SK-N-SH (cell line): ENCODE measurements at regions not wholly inside any gene's neighbourhood (a gene's known extent, or its start where the extent isn't known, plus 50 kb on each side); places are given as distances from the start of the nearest gene placed in this dataset.

Experiments
- CTCF ChIA-PET: fragments of 300-600, 350-600 bp; formaldehyde crosslinking; extraction: SDS; loops from one replicate; lab custom pipeline; 2021; lab: Yijun Ruan, JAX
- POLR2A ChIA-PET: fragments of 350-600 bp; sonication (Branson Sonifier 250); formaldehyde crosslinking; extraction: SDS; loops from one replicate; lab custom pipeline; 2020; ENCODE audit warnings: antibody characterized with exemption, inconsistent platforms; lab: Yijun Ruan, JAX
- DNase-seq: peaks from one replicate; pipeline ENCODE4 v3.0.0; 2012
- H2AFZ ChIP-seq: fragments of 200-600 bp; sonication (generic); 2 replicates; pipeline ENCODE4 v1.8.1; 2016; ENCODE audit warnings: antibody characterized with exemption, mild to moderate bottlenecking, low read depth
- H3F3A ChIP-seq: fragments of 200-600 bp; sonication (generic); replicated peaks from 2 replicates; pipeline ENCODE3; 2016; ENCODE audit warnings: antibody characterized with exemption, mild to moderate bottlenecking; ENCODE audit not compliant: insufficient read depth
- H3K27ac ChIP-seq, 2 experiments: fragments of 200-500 bp in 1 of 2; fragments of 200-600 bp in 1 of 2; sonication (Bioruptor generic) in 1 of 2; sonication (generic), shearing (Covaris generic) in 1 of 2; 2 replicates each; pipeline versions ENCODE4 v1.5.1 to v1.6.1; 2014 to 2016; ENCODE audit warnings: low read depth in 2 of 2, inconsistent platforms in 1 of 2, low read length in 1 of 2, mild to moderate bottlenecking in 1 of 2, mixed read lengths in 1 of 2
- H3K27me3 ChIP-seq: fragments of 200-600 bp; sonication (generic), shearing (Covaris generic); 2 replicates; pipeline ENCODE4 v1.6.1; 2016; ENCODE audit warnings: mixed run types; ENCODE audit not compliant: insufficient read depth
- H3K36me3 ChIP-seq, 2 experiments: fragments of 200-500 bp in 1 of 2; fragments of 200-600 bp in 1 of 2; sonication (Bioruptor generic) in 1 of 2; sonication (generic) in 1 of 2; replicated peaks in 1 of 2; 2 replicates each; pipeline versions ENCODE3 to v1.5.1; 2014 to 2016; ENCODE audit warnings: low read length in 1 of 2, mild to moderate bottlenecking in 1 of 2; ENCODE audit not compliant: insufficient read depth in 2 of 2, control insufficient read depth in 1 of 2
- H3K4me1 ChIP-seq, 2 experiments: fragments of 200-500 bp in 1 of 2; fragments of 200-600 bp in 1 of 2; sonication (Bioruptor generic) in 1 of 2; sonication (generic), shearing (Covaris generic) in 1 of 2; 2 replicates each; pipeline versions ENCODE4 v1.5.1 to v1.6.1; 2014 to 2016; ENCODE audit warnings: low read depth in 1 of 2, low read length in 1 of 2, mixed run types in 1 of 2; ENCODE audit not compliant: insufficient read depth in 2 of 2, control insufficient read depth in 1 of 2
- H3K4me2 ChIP-seq: fragments of 200-600 bp; sonication (generic), shearing (Covaris generic); 2 replicates; pipeline ENCODE4 v1.6.1; 2017; ENCODE audit warnings: mixed run types
- H3K4me3 ChIP-seq, 2 experiments: fragments of 200-500 bp in 1 of 2; fragments of 200-600 bp in 1 of 2; sonication (Bioruptor generic) in 1 of 2; sonication (generic), shearing (Covaris generic) in 1 of 2; 2 replicates each; pipeline versions ENCODE4 v1.5.1 to v1.8.1; 2014 to 2016; ENCODE audit warnings: low read depth in 2 of 2, inconsistent platforms in 1 of 2, low read length in 1 of 2, mild to moderate bottlenecking in 1 of 2, mixed read lengths in 1 of 2, moderate library complexity in 1 of 2
- H3K79me2 ChIP-seq: fragments of 200-600 bp; sonication (generic); 2 replicates; pipeline ENCODE4 v1.8.1; 2017; ENCODE audit warnings: mild to moderate bottlenecking; ENCODE audit not compliant: insufficient read depth
- H3K9ac ChIP-seq: fragments of 200-600 bp; sonication (generic); 2 replicates; pipeline ENCODE4 v1.6.1; 2017; ENCODE audit warnings: mixed run types
- H3K9me2 ChIP-seq: fragments of 200-600 bp; sonication (generic); 2 replicates; pipeline ENCODE4 v1.6.1; 2017; ENCODE audit warnings: mixed run types
- H3K9me3 ChIP-seq: fragments of 200-600 bp; sonication (generic); 2 replicates; pipeline ENCODE4 v1.6.1; 2017; ENCODE audit warnings: mixed run types, mild to moderate bottlenecking, moderate library complexity
- H4K20me1 ChIP-seq: fragments of 200-600 bp; sonication (generic); 2 replicates; pipeline ENCODE4 v1.6.1; 2017; ENCODE audit warnings: mild to moderate bottlenecking, mixed run types; ENCODE audit not compliant: insufficient read depth
- EZH2phosphoT487 ChIP-seq: fragments of 200-600 bp; sonication (generic); IDR thresholded peaks from 2 replicates; pipeline ENCODE4 v1.6.1; 2017; ENCODE audit warnings: low read depth, mixed run types, mild to moderate bottlenecking, antibody characterized with exemption, moderate library complexity, borderline replicate concordance
- FOXM1 ChIP-seq: IDR thresholded peaks from 2 replicates; pipeline ENCODE4 v1.4.0; 2012; ENCODE audit warnings: low read depth, mild to moderate bottlenecking
- GATA2 ChIP-seq: sonication (generic); formaldehyde crosslinking; IDR thresholded peaks from 2 replicates; pipeline ENCODE4 v1.5.0; 2020; ENCODE audit warnings: mild to moderate bottlenecking, missing genetic modification reagents
- NFIC ChIP-seq: IDR thresholded peaks from 2 replicates; pipeline ENCODE4 v1.4.0; 2012; ENCODE audit warnings: borderline replicate concordance
- POLR2AphosphoS5 ChIP-seq: IDR thresholded peaks from 2 replicates; pipeline ENCODE4 v1.6.1; 2012; ENCODE audit warnings: low read depth, low read length
- RAD21 ChIP-seq: IDR thresholded peaks from 2 replicates; pipeline ENCODE4 v1.6.1; 2012; ENCODE audit warnings: mild to moderate bottlenecking, low read length
- RXRA ChIP-seq: IDR thresholded peaks from 2 replicates; pipeline ENCODE4 v1.4.0; 2012; ENCODE audit warnings: low read depth, mild to moderate bottlenecking, borderline replicate concordance
- SMC3 ChIP-seq: IDR thresholded peaks from 2 replicates; pipeline ENCODE4 v1.6.1; 2012; ENCODE audit warnings: low read depth, low read length, improper control_type of control experiment
- TAF1 ChIP-seq: IDR thresholded peaks from 2 replicates; pipeline ENCODE4 v1.6.1; 2012; ENCODE audit warnings: low read depth, mild to moderate bottlenecking, low read length, moderate library complexity, borderline replicate concordance
- TCF12 ChIP-seq: IDR thresholded peaks from 2 replicates; pipeline ENCODE4 v1.4.0; 2012
- TEAD4 ChIP-seq: IDR thresholded peaks from 2 replicates; pipeline ENCODE4 v1.4.0; 2012; ENCODE audit warnings: mild to moderate bottlenecking, borderline replicate concordance; ENCODE audit not compliant: insufficient read depth
- WGBS: methylation state at CpG from one replicate; pipeline ENCODE4 v1.1.6; 2017; ENCODE audit warnings: low lambda C conversion rate; 5-methylcytosine and 5-hydroxymethylcytosine counted together
- TF ChIP-seq, protein P1 (sequence below): IDR thresholded peaks from 2 replicates; pipeline ENCODE4; 2012
- TF ChIP-seq, protein P2 (sequence below): fragments of 200-600 bp; sonication (generic); IDR thresholded peaks from 2 replicates; pipeline ENCODE4 v1.6.1; 2017; ENCODE audit warnings: antibody characterized with exemption, mild to moderate bottlenecking, moderate library complexity
- TF ChIP-seq, protein P3 (sequence below): IDR thresholded peaks from 2 replicates; pipeline ENCODE4 v1.4.0; 2012; ENCODE audit warnings: low read depth, borderline replicate concordance
- TF ChIP-seq, protein P4 (sequence below): IDR thresholded peaks from 2 replicates; pipeline ENCODE4 v1.4.0; 2012; ENCODE audit warnings: low read depth

DNA sequence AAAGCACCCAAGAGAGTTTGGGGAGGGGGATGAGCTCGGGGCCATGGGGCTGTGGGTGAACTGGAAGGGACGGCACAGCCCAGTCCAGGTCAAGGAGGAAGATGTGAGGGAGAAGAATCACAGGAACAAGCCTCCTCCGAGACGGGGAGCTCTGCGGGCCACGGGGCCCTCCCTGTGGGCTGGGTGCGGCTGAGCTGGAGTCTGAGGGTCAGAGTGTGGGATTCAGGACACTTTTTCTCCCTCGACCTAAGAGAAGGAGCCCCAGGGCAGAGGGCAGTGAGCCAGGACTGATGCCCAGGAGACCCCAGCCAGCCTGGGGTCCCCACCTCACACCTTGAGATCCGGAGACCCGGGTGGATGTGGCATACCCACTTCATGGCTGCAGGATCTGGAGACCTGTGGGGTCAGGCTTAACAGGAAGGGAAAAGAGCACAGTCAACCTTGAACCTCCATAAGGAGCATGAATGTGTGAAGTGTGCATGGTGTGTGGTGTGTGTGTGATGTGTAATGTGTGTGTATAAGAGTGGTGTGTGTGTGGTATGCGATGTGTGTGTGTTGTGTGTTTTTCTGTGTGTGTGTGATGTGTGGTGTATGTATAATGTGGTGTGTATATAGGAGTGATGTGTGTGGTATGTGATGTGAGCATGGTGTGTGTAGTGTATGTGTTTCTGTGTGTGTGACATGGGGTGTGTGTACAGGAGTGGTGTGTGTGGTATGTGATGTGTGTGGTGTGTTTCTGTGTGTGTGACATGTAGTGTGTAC, 504.6 kb downstream of the BRD1 start:
- CTCF ChIA-PET: interaction anchor here (1.3 to 1.4 kb wide), 2 partner anchors 18 to 310 kb away, joined by 4 to 5 read pairs; no protein-coding TSS in a partner anchor
- TF ChIP-seq, protein P1, sequence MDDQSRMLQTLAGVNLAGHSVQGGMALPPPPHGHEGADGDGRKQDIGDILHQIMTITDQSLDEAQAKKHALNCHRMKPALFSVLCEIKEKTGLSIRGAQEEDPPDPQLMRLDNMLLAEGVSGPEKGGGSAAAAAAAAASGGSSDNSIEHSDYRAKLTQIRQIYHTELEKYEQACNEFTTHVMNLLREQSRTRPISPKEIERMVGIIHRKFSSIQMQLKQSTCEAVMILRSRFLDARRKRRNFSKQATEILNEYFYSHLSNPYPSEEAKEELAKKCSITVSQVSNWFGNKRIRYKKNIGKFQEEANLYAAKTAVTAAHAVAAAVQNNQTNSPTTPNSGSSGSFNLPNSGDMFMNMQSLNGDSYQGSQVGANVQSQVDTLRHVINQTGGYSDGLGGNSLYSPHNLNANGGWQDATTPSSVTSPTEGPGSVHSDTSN: no peak
- TF ChIP-seq RAD21 (no peak), FOXM1 (no peak), EZH2phosphoT487 (no peak)
- H3F3A ChIP-seq: no peaks in the 10 kb centered on the region
- H3K9ac ChIP-seq: no peak overlapping the region
- no peaks in the 10 kb centered on the region for H3K36me3 ChIP-seq
- peak; percentile 8 for DNase-seq
- H3K4me2 ChIP-seq: no peak overlapping the region
- 15% methylated on average over 11 of the region's 11 CpGs for WGBS
- no peak overlapping the region for H2AFZ ChIP-seq
- POLR2A ChIA-PET: no interaction called here
- no peak overlapping the region for H3K4me3 ChIP-seq
- no peaks in the 10 kb centered on the region for H3K9me2 ChIP-seq
- H3K27ac ChIP-seq: no peak overlapping the region
- peaks cover 0 to 3% of the 10 kb centered on the region in 2 experiments; a peak in 1 of 4 replicates for H3K4me1 ChIP-seq
- H3K79me2 ChIP-seq: no peaks in the 10 kb centered on the region
- H4K20me1 ChIP-seq: no peaks in the 10 kb centered on the region
- no peaks in the 10 kb centered on the region for H3K9me3 ChIP-seq
- H3K27me3 ChIP-seq: 0 out of 2 replicates have a peak, but pooled peaks cover 6% of the 10 kb centered on the region

DNA sequence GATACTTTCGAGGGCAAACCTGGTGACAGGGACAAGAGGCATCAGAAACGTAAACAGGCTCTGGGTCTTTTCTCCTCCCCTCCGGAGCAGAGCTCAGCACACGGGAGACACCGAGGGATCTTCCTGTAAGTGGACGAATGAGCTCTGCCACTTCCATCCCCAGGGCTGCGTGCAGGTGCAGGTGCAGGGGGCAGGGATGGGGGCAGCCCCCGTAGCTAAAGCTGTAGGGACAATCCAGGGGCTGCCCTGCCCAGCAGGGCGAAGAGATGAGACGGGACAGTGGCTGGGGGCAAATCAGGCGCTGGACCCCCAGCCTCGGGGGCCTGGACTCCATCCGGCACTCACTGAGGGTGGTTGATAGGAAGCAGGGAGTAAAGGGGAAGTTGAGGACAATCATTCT, 505.4 kb downstream of the BRD1 start:
- H3K36me3 ChIP-seq: no peaks in the 10 kb centered on the region
- ChIA-PET CTCF (interaction anchor here (1.3 to 1.4 kb wide), 2 partner anchors 17 to 311 kb away, joined by 4 to 5 read pairs; no protein-coding TSS in a partner anchor), POLR2A (no interaction called here)
- TF ChIP-seq RXRA (no peak), FOXM1 (no peak), TCF12 (no peak), TAF1 (no peak)
- H3K27me3 ChIP-seq: 0 out of 2 replicates have a peak, but pooled peaks cover 6% of the 10 kb centered on the region
- H3K27ac ChIP-seq: no peak overlapping the region
- no peak for DNase-seq
- WGBS: 27% methylated on average over 13 of the region's 13 CpGs
- no peak overlapping the region for H3K9ac ChIP-seq
- H3K4me2 ChIP-seq: no peak overlapping the region
- no peak overlapping the region for H2AFZ ChIP-seq
- H4K20me1 ChIP-seq: no peaks in the 10 kb centered on the region
- no peaks in the 10 kb centered on the region for H3K9me2 ChIP-seq
- H3K4me3 ChIP-seq: no peak overlapping the region
- no peaks in the 10 kb centered on the region for H3K79me2 ChIP-seq
- H3K9me3 ChIP-seq: no peaks in the 10 kb centered on the region
- no peaks in the 10 kb centered on the region for H3F3A ChIP-seq
- peaks cover 0 to 3% of the 10 kb centered on the region in 2 experiments; a peak in 1 of 4 replicates for H3K4me1 ChIP-seq

DNA sequence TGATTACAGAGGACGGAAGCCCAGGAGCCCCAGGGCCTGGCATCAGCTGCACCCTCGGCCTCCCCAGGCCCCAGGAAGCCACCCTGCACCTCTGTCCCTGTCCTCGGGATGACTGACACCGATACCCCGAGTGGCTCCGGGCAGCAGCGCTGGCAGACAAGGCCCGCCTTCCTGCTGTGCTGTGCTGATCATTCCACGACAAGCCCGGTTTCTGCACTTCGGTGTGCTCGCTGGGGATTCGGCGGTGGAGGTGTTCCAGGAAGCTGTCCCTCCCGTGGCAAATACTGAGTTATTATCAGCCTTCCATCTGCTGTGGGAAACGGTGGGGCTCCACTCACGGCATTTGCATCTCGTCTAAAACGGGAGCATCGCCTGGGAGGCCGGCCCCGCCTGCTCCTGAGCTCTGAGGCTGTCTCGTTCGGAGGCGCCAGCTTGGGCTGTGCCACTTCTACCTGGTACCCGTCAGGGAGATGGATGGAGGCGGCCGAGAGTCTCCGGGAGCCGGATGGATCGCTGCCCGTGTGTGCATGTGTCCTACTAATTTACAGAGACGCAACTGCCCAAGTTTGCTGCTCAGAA, 506.1 kb downstream of the BRD1 start:
- no peaks in the 10 kb centered on the region for H3K9me3 ChIP-seq
- 4% methylated on average over 15 of the region's 33 CpGs for WGBS
- TF ChIP-seq SMC3 (no peak), NFIC (no peak), GATA2 (CRISPR knock-in tag) (no peak), POLR2AphosphoS5 (no peak), TEAD4 (no peak)
- TF ChIP-seq, protein P2, sequence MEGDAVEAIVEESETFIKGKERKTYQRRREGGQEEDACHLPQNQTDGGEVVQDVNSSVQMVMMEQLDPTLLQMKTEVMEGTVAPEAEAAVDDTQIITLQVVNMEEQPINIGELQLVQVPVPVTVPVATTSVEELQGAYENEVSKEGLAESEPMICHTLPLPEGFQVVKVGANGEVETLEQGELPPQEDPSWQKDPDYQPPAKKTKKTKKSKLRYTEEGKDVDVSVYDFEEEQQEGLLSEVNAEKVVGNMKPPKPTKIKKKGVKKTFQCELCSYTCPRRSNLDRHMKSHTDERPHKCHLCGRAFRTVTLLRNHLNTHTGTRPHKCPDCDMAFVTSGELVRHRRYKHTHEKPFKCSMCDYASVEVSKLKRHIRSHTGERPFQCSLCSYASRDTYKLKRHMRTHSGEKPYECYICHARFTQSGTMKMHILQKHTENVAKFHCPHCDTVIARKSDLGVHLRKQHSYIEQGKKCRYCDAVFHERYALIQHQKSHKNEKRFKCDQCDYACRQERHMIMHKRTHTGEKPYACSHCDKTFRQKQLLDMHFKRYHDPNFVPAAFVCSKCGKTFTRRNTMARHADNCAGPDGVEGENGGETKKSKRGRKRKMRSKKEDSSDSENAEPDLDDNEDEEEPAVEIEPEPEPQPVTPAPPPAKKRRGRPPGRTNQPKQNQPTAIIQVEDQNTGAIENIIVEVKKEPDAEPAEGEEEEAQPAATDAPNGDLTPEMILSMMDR: no peak
- TF ChIP-seq, protein P3, sequence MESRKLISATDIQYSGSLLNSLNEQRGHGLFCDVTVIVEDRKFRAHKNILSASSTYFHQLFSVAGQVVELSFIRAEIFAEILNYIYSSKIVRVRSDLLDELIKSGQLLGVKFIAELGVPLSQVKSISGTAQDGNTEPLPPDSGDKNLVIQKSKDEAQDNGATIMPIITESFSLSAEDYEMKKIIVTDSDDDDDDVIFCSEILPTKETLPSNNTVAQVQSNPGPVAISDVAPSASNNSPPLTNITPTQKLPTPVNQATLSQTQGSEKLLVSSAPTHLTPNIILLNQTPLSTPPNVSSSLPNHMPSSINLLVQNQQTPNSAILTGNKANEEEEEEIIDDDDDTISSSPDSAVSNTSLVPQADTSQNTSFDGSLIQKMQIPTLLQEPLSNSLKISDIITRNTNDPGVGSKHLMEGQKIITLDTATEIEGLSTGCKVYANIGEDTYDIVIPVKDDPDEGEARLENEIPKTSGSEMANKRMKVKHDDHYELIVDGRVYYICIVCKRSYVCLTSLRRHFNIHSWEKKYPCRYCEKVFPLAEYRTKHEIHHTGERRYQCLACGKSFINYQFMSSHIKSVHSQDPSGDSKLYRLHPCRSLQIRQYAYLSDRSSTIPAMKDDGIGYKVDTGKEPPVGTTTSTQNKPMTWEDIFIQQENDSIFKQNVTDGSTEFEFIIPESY: no peak
- TF ChIP-seq, protein P4, sequence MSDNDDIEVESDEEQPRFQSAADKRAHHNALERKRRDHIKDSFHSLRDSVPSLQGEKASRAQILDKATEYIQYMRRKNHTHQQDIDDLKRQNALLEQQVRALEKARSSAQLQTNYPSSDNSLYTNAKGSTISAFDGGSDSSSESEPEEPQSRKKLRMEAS: no peak

More for the DNA sequence above, 506.1 kb downstream of the BRD1 start:
- no peak overlapping the region for H3K27ac ChIP-seq
- ChIA-PET POLR2A (no interaction called here), CTCF (interaction anchor here (0.8 to 1.4 kb wide), 2 partner anchors 275 to 311 kb away, joined by 3 to 4 read pairs; no protein-coding TSS in a partner anchor)
- no peaks in the 10 kb centered on the region for H3K79me2 ChIP-seq
- DNase-seq: peak; percentile 39
- H3K27me3 ChIP-seq: 0 out of 2 replicates have a peak, but pooled peaks cover 6% of the 10 kb centered on the region
- no peaks in the 10 kb centered on the region for H3K9me2 ChIP-seq
- no peaks in the 10 kb centered on the region for H3K36me3 ChIP-seq
- H3K9ac ChIP-seq: no peak overlapping the region
- H3F3A ChIP-seq: no peaks in the 10 kb centered on the region
- H3K4me2 ChIP-seq: no peak overlapping the region
- H3K4me3 ChIP-seq: no peak overlapping the region; a peak in 1 of 4 replicates
- peaks cover 0 to 3% of the 10 kb centered on the region in 2 experiments; a peak in 1 of 4 replicates for H3K4me1 ChIP-seq
- no peaks in the 10 kb centered on the region for H4K20me1 ChIP-seq
- no peak overlapping the region for H2AFZ ChIP-seq
